GM20000 (cell line): ENCODE measurements at regions not wholly inside any gene's neighbourhood (a gene's known extent, or its start where the extent isn't known, plus 50 kb on each side); places are given as distances from the start of the nearest gene placed in this dataset.

Experiments
- DNase-seq: peaks from one replicate; pipeline ENCODE4 v3.0.0; 2012; ENCODE audit warnings: low spot score
- CTCF ChIP-seq: IDR thresholded peaks from 2 replicates; pipeline ENCODE4 v1.5.1; 2012; ENCODE audit warnings: mild to moderate bottlenecking, control low read depth; ENCODE audit errors: extremely low read depth, missing control alignments

DNA sequence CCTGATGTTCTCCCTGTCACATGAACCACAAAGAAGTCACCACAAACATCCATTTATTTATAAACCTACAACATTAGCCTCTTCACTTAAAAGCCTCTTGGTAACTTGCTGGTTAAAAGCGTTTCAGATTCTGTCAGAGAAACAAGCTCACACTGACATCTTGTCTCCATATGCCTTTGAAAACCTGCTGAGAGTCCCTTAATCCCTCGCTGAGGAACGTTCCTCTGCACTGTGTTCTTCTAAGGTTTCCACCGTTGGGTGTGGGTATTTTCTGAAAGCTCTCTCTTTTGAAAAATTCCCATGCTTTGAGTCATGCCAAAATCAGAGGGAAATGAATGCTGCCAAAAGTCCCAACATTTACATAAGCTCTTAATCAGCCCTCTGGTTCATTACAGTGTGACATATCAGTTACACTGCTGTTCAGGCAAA lies 149.8 kb downstream of the CCDC34 start:
- TF ChIP-seq CTCF, result no peak
- no peak for DNase-seq

DNA sequence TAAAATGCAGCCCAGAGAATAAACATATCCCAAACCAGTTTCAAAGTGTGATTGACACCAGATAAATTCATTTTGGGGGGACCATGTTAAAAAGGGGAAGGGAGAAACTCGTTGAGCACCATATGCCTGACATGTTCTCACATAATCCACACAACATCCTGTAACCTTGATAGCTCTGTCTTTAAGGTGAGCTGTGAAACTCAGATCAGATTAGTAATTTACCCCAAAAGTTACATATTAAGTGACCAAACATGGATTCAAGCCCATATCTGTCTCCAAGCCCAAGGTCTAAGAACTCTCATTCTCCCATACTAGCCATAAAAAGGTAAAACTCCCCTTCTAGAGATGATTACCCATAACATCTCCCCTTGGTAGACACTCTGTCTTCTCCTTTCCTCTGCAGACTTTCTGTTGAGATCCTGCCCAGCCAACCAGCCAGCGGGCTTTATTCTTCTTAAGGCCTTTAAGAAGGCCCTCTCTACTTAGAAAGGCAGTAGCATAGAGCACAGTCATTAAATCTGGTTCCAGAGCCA lies 150.7 kb downstream of the CCDC34 start:
- DNase-seq, result no peak
- TF ChIP-seq CTCF, result no peak

- TF ChIP-seq CTCF, result no peak
- no peak for DNase-seq
These were observed 151.5 kb downstream of the CCDC34 start for GRCh38 chr11:27211370-27212127.

GRCh38 chr11:27210531-27210930 lies 152.5 kb downstream of the CCDC34 start:
- DNase-seq, result no peak
- TF ChIP-seq CTCF, result no peak

DNA sequence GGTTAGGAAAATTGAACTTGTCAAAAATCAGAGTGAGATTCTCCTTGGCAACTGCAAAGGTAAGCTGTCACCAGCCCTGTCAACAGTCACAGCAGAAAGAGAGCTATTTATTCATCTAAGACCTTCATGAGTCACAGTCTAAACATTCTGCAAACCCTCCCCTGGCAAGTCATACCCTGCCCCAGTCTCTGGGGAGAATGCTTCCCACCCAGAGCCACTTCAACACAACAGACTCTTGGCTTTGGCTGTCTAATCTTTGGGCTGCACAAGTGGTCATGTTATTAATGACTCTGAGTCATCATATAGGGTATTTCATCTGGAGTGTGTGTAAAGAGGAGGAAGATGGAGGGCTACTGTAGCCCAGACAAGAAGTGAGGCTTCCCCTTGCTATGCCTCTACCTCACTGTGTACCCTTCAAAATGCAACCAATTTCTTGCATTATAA lies 153.4 kb downstream of the CCDC34 start:
- DNase-seq, result no peak
- TF ChIP-seq CTCF, result no peak

- DNase-seq, result no peak
- TF ChIP-seq CTCF, result no peak
These were observed 154.2 kb downstream of the CCDC34 start for GRCh38 chr11:27208846-27209245.

DNA sequence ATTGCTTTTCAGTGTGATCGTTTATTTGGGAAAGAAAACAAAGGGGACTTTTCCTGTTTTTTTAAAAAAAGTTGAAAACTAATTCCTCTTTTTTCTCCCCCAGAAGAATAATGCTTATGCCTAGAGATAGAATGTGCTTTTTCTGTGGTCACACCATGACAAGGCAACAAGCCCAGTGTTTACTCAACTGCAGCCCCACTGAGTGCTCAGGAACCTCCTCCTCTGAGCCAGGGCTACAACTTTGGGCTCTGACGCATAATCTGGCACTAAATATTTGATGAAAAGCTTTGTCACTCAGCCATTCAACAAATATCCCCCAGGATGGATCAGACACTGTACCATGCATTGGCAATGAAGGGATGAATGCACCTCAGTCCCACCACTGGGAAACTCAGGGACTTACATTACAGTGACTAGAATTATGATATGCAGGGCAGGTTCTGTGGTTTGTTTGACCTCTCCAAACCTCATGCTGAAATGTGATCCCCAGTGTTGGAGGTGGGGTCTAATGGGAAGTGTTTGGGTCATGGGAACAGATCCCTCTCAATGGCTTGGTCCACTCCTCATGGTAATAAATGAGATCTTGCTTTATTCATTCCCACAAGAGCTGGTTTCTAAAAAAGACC lies 155.9 kb downstream of the CCDC34 start:
- no peak for DNase-seq
- TF ChIP-seq CTCF, result no peak
